ENCODE measurements at regions not wholly inside any gene's neighbourhood (a gene's known extent, or its start where the extent isn't known, plus 50 kb on each side); places are given as distances from the start of the nearest gene placed in this dataset.
"Not testable (repeated sequence)": the region's sequence is repeated elsewhere in the genome, so short reads cannot be mapped to it uniquely, and the experiment has no call there.

DNA sequence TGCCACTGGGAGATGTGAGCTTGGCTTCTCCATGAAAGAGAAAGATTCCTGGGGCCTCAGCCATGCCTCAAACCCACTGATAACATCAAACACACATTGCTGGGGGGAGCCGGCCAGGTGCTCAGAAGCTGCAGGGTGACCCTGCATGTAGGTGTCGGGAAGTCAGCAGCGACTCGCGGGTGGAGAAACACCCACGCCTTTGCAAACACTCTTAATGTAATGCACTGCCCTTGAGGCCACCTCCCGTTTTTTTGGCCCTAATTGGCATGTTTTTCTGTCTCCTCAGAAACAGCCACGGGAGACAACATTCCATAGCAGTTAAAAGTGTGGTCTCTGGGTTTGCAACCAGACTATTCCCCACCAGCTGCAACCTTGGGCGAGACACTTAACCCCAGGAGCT is 119.7 kb downstream of the NPIPA8 start:
- POLR2A ChIA-PET; H3K27ac ChIP-seq (ENCODE audit: insufficient read depth in 1 of 2, low read depth in 1 of 2, low read length in 2 of 2, poor library complexity in 1 of 2, severe bottlenecking in 2 of 2); DNase-seq; H3K36me3 ChIP-seq (ENCODE audit: control insufficient read depth in 4 of 4, insufficient read depth in 4 of 4, low read length in 3 of 4); H3K4me1 ChIP-seq (ENCODE audit: control extremely low read depth in 1 of 4, control insufficient read depth in 4 of 4, insufficient read depth in 4 of 4, low read length in 3 of 4); H3K4me3 ChIP-seq (ENCODE audit: control insufficient read depth in 1 of 7, extremely low read depth in 1 of 7, insufficient read depth in 4 of 7, low read depth in 2 of 7, low read length in 6 of 7); CTCF ChIA-PET; H3K27me3 ChIP-seq (replicated peaks in 2 of 5; ENCODE audit: control insufficient read depth in 4 of 5, insufficient read depth in 5 of 5, low read length in 4 of 5); H3K9me3 ChIP-seq (ENCODE audit: control extremely low read depth in 1 of 5, control insufficient read depth in 4 of 5, insufficient read depth in 2 of 5, low read depth in 1 of 5, low read length in 4 of 5): not testable (repeated sequence)
- 40% methylated on average over 1 of the region's 9 CpGs for WGBS (ENCODE audit: insufficient coverage)

DNA sequence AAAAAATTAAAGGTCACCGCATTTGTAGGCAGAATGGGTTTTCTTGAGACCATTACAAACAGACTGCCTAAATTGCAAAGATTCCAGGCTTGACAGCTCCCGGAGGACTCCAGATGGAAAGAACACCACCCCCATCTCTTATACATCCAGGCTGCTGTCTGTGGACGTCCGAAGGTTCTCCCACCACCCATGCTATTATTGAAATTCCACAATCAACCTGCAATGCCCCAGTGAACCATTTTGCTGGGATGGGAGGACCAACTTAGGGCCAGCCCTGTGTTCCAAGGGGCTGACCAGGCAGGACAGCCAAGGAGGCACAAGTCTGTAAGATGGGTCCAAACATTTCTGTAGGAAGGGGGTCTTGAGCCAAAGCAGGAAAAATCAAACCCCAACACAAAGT is 122.7 kb downstream of the NPIPA8 start:
- H3K27me3 ChIP-seq (replicated peaks in 2 of 5; ENCODE audit: control insufficient read depth in 4 of 5, insufficient read depth in 5 of 5, low read length in 4 of 5); CTCF ChIA-PET; H3K36me3 ChIP-seq (ENCODE audit: control insufficient read depth in 4 of 4, insufficient read depth in 4 of 4, low read length in 3 of 4); POLR2A ChIA-PET; H3K4me3 ChIP-seq (ENCODE audit: control insufficient read depth in 1 of 7, extremely low read depth in 1 of 7, insufficient read depth in 4 of 7, low read depth in 2 of 7, low read length in 6 of 7); H3K27ac ChIP-seq (ENCODE audit: insufficient read depth in 1 of 2, low read depth in 1 of 2, low read length in 2 of 2, poor library complexity in 1 of 2, severe bottlenecking in 2 of 2); H3K9me3 ChIP-seq (ENCODE audit: control extremely low read depth in 1 of 5, control insufficient read depth in 4 of 5, insufficient read depth in 2 of 5, low read depth in 1 of 5, low read length in 4 of 5); DNase-seq; H3K4me1 ChIP-seq (ENCODE audit: control extremely low read depth in 1 of 4, control insufficient read depth in 4 of 4, insufficient read depth in 4 of 4, low read length in 3 of 4): not testable (repeated sequence)
- WGBS (ENCODE audit: insufficient coverage) = 70% methylated on average over 2 of the region's 4 CpGs

DNA sequence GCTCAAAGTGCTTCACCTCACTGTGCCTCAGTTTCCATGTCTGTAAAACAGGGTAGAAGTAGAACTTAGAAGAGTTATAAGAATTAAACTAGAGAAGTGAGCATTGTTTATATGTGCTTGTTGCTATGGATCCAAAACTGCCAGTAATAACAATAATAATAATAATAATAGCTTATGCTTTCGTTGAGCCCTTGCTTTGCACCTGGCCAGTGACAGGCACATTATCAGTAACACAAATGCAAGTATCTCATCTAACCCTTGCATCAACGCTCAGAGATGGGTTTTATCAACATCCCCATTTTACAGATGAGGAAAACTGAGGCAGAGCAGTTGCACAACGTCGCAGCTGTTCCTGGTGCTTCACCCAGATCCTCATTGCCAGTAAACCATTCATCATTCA is 125.0 kb downstream of the NPIPA8 start:
- H3K9me3 ChIP-seq (ENCODE audit: control extremely low read depth in 1 of 5, control insufficient read depth in 4 of 5, insufficient read depth in 2 of 5, low read depth in 1 of 5, low read length in 4 of 5); POLR2A ChIA-PET; H3K4me1 ChIP-seq (ENCODE audit: control extremely low read depth in 1 of 4, control insufficient read depth in 4 of 4, insufficient read depth in 4 of 4, low read length in 3 of 4); CTCF ChIA-PET; H3K27me3 ChIP-seq (replicated peaks in 2 of 5; ENCODE audit: control insufficient read depth in 4 of 5, insufficient read depth in 5 of 5, low read length in 4 of 5); H3K36me3 ChIP-seq (ENCODE audit: control insufficient read depth in 4 of 4, insufficient read depth in 4 of 4, low read length in 3 of 4); DNase-seq; H3K27ac ChIP-seq (ENCODE audit: insufficient read depth in 1 of 2, low read depth in 1 of 2, low read length in 2 of 2, poor library complexity in 1 of 2, severe bottlenecking in 2 of 2); H3K4me3 ChIP-seq (ENCODE audit: control insufficient read depth in 1 of 7, extremely low read depth in 1 of 7, insufficient read depth in 4 of 7, low read depth in 2 of 7, low read length in 6 of 7): not testable (repeated sequence)
- WGBS (ENCODE audit: insufficient coverage) = no CpG with 5 or more reads among the region's 4 CpGs

DNA sequence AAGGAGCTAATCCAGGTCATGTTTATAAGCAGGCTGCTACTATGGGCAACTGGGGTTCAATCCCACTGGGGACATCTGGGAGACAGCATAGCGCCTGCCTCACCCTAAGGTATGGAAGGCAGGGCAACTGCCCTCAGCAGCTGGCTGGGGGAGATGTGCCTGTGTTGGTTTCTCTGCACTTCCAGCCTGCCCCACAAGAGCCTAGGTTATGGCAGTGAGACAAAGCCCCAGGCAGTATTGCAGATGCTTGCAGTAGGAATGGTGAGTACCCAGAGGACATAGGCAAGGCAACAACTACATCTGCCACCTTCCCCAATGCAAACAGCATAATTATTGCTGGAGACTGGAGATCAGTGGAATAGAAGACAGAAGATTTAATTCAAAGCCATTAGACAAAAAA is 131.8 kb downstream of the NPIPA8 start:
- CTCF ChIA-PET; H3K36me3 ChIP-seq (ENCODE audit: control insufficient read depth in 4 of 4, insufficient read depth in 4 of 4, low read length in 3 of 4); H3K27ac ChIP-seq (ENCODE audit: insufficient read depth in 1 of 2, low read depth in 1 of 2, low read length in 2 of 2, poor library complexity in 1 of 2, severe bottlenecking in 2 of 2); H3K9me3 ChIP-seq (ENCODE audit: control extremely low read depth in 1 of 5, control insufficient read depth in 4 of 5, insufficient read depth in 2 of 5, low read depth in 1 of 5, low read length in 4 of 5); H3K27me3 ChIP-seq (replicated peaks in 2 of 5; ENCODE audit: control insufficient read depth in 4 of 5, insufficient read depth in 5 of 5, low read length in 4 of 5); H3K4me1 ChIP-seq (ENCODE audit: control extremely low read depth in 1 of 4, control insufficient read depth in 4 of 4, insufficient read depth in 4 of 4, low read length in 3 of 4); H3K4me3 ChIP-seq (ENCODE audit: control insufficient read depth in 1 of 7, extremely low read depth in 1 of 7, insufficient read depth in 4 of 7, low read depth in 2 of 7, low read length in 6 of 7); DNase-seq; POLR2A ChIA-PET: not testable (repeated sequence)
- no CpG with 5 or more reads among the region's 1 CpG for WGBS (ENCODE audit: insufficient coverage)

DNA sequence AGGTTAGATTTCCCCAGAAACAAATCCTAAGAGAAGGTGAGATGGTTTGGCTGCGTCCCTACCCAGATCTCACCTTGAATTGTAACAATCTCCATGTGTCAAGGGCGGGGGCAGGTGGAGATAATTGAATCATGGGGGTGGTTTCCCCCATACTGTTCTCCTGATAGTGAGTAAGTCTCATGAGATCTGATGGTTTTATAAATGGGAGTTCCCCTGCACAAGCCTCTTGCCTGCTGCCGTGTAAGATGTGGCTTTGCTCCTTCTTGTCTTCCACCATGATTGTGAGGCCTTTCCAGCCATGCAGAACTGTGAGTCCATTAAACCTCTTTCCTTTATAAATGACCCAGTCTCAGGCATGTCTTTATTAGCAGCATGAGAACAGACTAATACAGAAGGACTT is 132.2 kb downstream of the NPIPA8 start:
- H3K4me3 ChIP-seq (ENCODE audit: control insufficient read depth in 1 of 7, extremely low read depth in 1 of 7, insufficient read depth in 4 of 7, low read depth in 2 of 7, low read length in 6 of 7); POLR2A ChIA-PET; H3K36me3 ChIP-seq (ENCODE audit: control insufficient read depth in 4 of 4, insufficient read depth in 4 of 4, low read length in 3 of 4); H3K27ac ChIP-seq (ENCODE audit: insufficient read depth in 1 of 2, low read depth in 1 of 2, low read length in 2 of 2, poor library complexity in 1 of 2, severe bottlenecking in 2 of 2); CTCF ChIA-PET; H3K9me3 ChIP-seq (ENCODE audit: control extremely low read depth in 1 of 5, control insufficient read depth in 4 of 5, insufficient read depth in 2 of 5, low read depth in 1 of 5, low read length in 4 of 5); H3K27me3 ChIP-seq (replicated peaks in 2 of 5; ENCODE audit: control insufficient read depth in 4 of 5, insufficient read depth in 5 of 5, low read length in 4 of 5); DNase-seq; H3K4me1 ChIP-seq (ENCODE audit: control extremely low read depth in 1 of 4, control insufficient read depth in 4 of 4, insufficient read depth in 4 of 4, low read length in 3 of 4): not testable (repeated sequence)
- no CpG with 5 or more reads among the region's 3 CpGs for WGBS (ENCODE audit: insufficient coverage)

DNA sequence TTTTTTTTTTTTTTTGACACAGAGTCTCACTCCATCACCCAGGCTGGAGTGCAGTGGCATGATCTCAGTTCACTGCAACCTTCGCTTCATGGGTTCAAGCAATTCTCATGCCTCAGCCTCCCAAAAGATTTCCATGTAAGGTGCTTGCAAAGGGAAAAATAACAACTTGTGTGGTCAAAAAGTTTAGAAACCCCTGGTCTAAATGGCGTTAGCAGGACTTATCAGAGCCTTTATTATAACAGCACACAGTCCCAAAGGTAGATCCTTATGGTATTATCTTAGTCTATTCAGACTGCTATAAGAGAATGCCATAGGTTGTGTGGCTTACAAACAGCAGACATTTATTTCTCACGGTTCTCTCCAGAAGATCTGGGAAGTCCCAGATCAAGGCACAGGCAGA is 135.0 kb downstream of the NPIPA8 start:
- H3K9me3 ChIP-seq (ENCODE audit: control extremely low read depth in 1 of 5, control insufficient read depth in 4 of 5, insufficient read depth in 2 of 5, low read depth in 1 of 5, low read length in 4 of 5); H3K27ac ChIP-seq (ENCODE audit: insufficient read depth in 1 of 2, low read depth in 1 of 2, low read length in 2 of 2, poor library complexity in 1 of 2, severe bottlenecking in 2 of 2); POLR2A ChIA-PET; CTCF ChIA-PET; DNase-seq; H3K4me3 ChIP-seq (ENCODE audit: control insufficient read depth in 1 of 7, extremely low read depth in 1 of 7, insufficient read depth in 4 of 7, low read depth in 2 of 7, low read length in 6 of 7); H3K36me3 ChIP-seq (ENCODE audit: control insufficient read depth in 4 of 4, insufficient read depth in 4 of 4, low read length in 3 of 4); H3K27me3 ChIP-seq (replicated peaks in 2 of 5; ENCODE audit: control insufficient read depth in 4 of 5, insufficient read depth in 5 of 5, low read length in 4 of 5); H3K4me1 ChIP-seq (ENCODE audit: control extremely low read depth in 1 of 4, control insufficient read depth in 4 of 4, insufficient read depth in 4 of 4, low read length in 3 of 4): not testable (repeated sequence)
- WGBS (ENCODE audit: insufficient coverage) = 80% methylated on average over 1 of the region's 3 CpGs

DNA sequence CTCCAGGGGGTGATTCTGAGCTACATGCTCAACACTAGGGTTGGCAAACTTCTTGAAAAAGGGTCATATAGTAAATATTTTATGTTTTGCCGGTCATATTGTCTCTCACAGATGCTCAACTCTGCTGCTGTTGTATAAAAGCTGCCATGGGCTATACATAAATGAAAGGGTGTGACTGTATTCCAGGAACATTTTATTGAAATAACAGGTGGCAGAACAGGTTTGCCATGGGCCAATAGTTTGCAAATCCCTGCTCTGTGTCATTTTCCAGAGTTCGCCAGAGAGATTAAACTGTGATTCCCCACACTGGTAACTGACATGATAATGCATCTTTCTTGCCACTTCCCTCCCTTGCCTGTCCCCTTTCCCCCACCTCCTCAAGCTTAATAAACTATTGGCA is 144.1 kb downstream of the NPIPA8 start:
- H3K36me3 ChIP-seq (ENCODE audit: control insufficient read depth in 4 of 4, insufficient read depth in 4 of 4, low read length in 3 of 4); CTCF ChIA-PET; DNase-seq; H3K9me3 ChIP-seq (ENCODE audit: control extremely low read depth in 1 of 5, control insufficient read depth in 4 of 5, insufficient read depth in 2 of 5, low read depth in 1 of 5, low read length in 4 of 5); H3K27me3 ChIP-seq (replicated peaks in 2 of 5; ENCODE audit: control insufficient read depth in 4 of 5, insufficient read depth in 5 of 5, low read length in 4 of 5); H3K4me3 ChIP-seq (ENCODE audit: control insufficient read depth in 1 of 7, extremely low read depth in 1 of 7, insufficient read depth in 4 of 7, low read depth in 2 of 7, low read length in 6 of 7); POLR2A ChIA-PET; H3K27ac ChIP-seq (ENCODE audit: insufficient read depth in 1 of 2, low read depth in 1 of 2, low read length in 2 of 2, poor library complexity in 1 of 2, severe bottlenecking in 2 of 2); H3K4me1 ChIP-seq (ENCODE audit: control extremely low read depth in 1 of 4, control insufficient read depth in 4 of 4, insufficient read depth in 4 of 4, low read length in 3 of 4): not testable (repeated sequence)
- WGBS (ENCODE audit: insufficient coverage) = no CpG with 5 or more reads among the region's 2 CpGs

DNA sequence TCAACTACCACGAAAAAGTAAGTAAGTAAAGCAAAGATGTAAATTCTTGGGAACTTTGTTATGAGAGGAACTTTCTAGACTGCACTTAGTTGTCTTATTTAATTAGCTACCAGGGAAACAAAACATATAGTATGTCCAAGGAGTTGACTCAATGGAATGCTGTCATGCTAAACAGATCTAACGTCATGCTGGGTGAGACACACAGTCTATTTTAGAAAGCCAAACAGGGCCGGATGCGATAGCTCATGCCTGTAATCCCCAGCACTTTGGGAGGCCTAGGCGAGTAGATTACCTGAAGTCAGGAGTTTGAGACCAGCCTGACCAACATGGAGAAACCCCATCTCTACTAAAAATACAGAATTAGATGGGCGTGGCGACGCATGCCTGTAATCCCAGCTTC is 146.4 kb downstream of the NPIPA8 start:
- H3K4me1 ChIP-seq (ENCODE audit: control extremely low read depth in 1 of 4, control insufficient read depth in 4 of 4, insufficient read depth in 4 of 4, low read length in 3 of 4); CTCF ChIA-PET; DNase-seq; POLR2A ChIA-PET; H3K4me3 ChIP-seq (ENCODE audit: control insufficient read depth in 1 of 7, extremely low read depth in 1 of 7, insufficient read depth in 4 of 7, low read depth in 2 of 7, low read length in 6 of 7); H3K27me3 ChIP-seq (replicated peaks in 2 of 5; ENCODE audit: control insufficient read depth in 4 of 5, insufficient read depth in 5 of 5, low read length in 4 of 5); H3K36me3 ChIP-seq (ENCODE audit: control insufficient read depth in 4 of 4, insufficient read depth in 4 of 4, low read length in 3 of 4); H3K9me3 ChIP-seq (ENCODE audit: control extremely low read depth in 1 of 5, control insufficient read depth in 4 of 5, insufficient read depth in 2 of 5, low read depth in 1 of 5, low read length in 4 of 5); H3K27ac ChIP-seq (ENCODE audit: insufficient read depth in 1 of 2, low read depth in 1 of 2, low read length in 2 of 2, poor library complexity in 1 of 2, severe bottlenecking in 2 of 2): not testable (repeated sequence)
- no CpG with 5 or more reads among the region's 8 CpGs for WGBS (ENCODE audit: insufficient coverage)
